Colonic mucosa (tissue), 4 donors: ENCODE measurements at regions not wholly inside any gene's neighbourhood (a gene's known extent, or its start where the extent isn't known, plus 50 kb on each side); places are given as distances from the start of the nearest gene placed in this dataset.

ENCODE experiments used
- DNase-seq: peaks from one replicate; pipeline ENCODE4 v3.0.0-alpha.2; 2020
- H3K27ac ChIP-seq: fragments of 200-600 bp; one replicate; pipeline ENCODE4 v1.8.0; 2021
- H3K27me3 ChIP-seq: fragments of 200-600 bp; one replicate; pipeline ENCODE4 v1.8.0; 2021
- H3K36me3 ChIP-seq: fragments of 200-600 bp; one replicate; pipeline ENCODE4 v1.8.0; 2021
- H3K4me1 ChIP-seq: fragments of 200-600 bp; one replicate; pipeline ENCODE4 v1.8.0; 2021; ENCODE audit warnings: mild to moderate bottlenecking
- H3K4me3 ChIP-seq: fragments of 200-600 bp; one replicate; pipeline ENCODE4 v1.8.0; 2021
- H3K9ac ChIP-seq, 2 donors: one replicate each; pipeline ENCODE4 v1.7.0; 2013; ENCODE audit warnings: control low read depth in 2 of 2, low read depth in 2 of 2, low read length in 2 of 2
- H3K9me3 ChIP-seq: fragments of 200-600 bp; one replicate; pipeline ENCODE4 v1.8.0; 2021
- intact Hi-C: fragments of 100-400 bp; cut with DNase I; formaldehyde crosslinking; loops from one replicate; pipeline ENCODE4 v1.14.1; 2022
- TF ChIP-seq, protein P1 (sequence below): fragments of 200-600 bp; IDR thresholded peaks from one replicate; pipeline ENCODE4 v1.8.0; 2022; ENCODE audit warnings: antibody characterized with exemption, mild to moderate bottlenecking
- donor health status: healthy.
- donor health status: DM: no; HTN: no; CAD: no.
- donor health status: DM: no; HTN: no; CAD: no.

DNA sequence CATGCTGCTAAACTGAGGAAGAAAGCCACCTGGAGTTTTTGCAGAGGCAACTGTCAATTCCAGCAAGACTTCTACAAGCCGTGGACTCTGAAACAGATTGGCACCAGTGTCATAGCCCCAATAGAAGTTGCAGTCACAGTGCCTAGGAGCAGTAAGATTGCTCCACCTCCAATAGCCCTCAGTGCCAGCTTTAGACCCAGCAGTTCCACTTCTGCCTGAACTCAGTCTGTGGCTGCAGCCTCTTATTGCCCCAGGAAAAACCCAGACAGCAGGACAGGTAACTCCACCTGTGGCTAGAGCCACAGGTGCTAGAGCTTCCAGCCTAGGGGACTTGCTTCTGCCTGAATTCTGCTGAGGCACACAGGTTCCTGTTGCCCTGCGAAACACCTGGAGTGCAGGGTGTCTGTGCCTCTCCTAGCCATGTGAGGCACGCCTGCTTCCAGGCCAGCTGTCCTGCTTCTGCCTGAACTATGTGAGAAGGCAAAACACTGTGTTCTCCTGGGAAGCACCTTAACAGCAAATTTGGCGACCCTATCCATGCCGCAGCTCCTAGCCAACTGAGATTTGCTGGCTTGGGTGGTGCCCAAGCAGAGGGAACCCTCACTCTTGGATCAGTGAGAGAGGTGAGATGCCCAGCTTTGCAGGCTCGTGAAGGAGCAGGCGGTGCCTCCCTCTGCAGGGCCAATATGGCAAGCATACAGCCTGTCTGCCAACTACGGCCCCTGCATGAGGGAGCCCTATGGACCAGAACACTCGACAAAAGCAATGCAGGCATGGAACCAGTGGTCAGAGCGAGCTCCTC, 607.6 kb downstream of the PCDH17 start:
- intact Hi-C loops: no loop called here
- no peaks in the 10 kb centered on the region for H3K9me3 ChIP-seq
- no peaks in the 10 kb centered on the region for H3K27me3 ChIP-seq
- H3K4me3 ChIP-seq: no peak overlapping the region
- TF ChIP-seq, protein P1, sequence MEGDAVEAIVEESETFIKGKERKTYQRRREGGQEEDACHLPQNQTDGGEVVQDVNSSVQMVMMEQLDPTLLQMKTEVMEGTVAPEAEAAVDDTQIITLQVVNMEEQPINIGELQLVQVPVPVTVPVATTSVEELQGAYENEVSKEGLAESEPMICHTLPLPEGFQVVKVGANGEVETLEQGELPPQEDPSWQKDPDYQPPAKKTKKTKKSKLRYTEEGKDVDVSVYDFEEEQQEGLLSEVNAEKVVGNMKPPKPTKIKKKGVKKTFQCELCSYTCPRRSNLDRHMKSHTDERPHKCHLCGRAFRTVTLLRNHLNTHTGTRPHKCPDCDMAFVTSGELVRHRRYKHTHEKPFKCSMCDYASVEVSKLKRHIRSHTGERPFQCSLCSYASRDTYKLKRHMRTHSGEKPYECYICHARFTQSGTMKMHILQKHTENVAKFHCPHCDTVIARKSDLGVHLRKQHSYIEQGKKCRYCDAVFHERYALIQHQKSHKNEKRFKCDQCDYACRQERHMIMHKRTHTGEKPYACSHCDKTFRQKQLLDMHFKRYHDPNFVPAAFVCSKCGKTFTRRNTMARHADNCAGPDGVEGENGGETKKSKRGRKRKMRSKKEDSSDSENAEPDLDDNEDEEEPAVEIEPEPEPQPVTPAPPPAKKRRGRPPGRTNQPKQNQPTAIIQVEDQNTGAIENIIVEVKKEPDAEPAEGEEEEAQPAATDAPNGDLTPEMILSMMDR: no peak
- DNase-seq: no peak
- no peaks in the 10 kb centered on the region for H3K4me1 ChIP-seq
- H3K36me3 ChIP-seq: no peaks in the 10 kb centered on the region
- H3K9ac ChIP-seq: no peak overlapping the region
- no peak overlapping the region for H3K27ac ChIP-seq

DNA sequence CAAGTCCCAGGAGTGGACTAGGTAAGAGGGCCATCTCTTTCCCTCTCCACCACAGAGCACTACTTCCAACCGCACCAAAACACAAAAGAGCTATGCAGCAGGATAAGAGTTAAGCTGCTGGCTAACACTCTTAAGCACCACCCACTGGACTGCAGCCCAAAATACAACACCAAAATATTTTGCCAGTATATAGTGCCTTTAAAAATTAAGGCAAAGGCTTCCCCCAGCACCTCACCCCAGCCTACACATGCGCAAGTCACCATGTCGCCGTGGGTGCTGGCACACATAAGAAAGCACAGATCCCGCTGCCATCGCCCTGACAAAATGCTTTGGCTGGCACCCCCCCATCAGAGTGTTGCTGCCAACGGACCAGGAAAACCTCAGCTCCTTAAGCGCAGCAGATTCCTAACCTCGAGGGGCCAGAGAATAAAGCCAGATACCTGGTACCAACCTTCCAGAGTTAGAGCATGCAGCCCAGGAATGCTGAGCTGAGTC, 608.3 kb downstream of the PCDH17 start:
- Histone ChIP-seq H3K27me3 (no peaks in the 10 kb centered on the region), H3K9ac (no peak overlapping the region), H3K27ac (no peak overlapping the region), H3K9me3 (no peaks in the 10 kb centered on the region), H3K4me3 (no peak overlapping the region), H3K36me3 (no peaks in the 10 kb centered on the region), H3K4me1 (no peaks in the 10 kb centered on the region)
- TF ChIP-seq, protein P1: no peak
- intact Hi-C loops: no loop called here
- no peak for DNase-seq

DNA sequence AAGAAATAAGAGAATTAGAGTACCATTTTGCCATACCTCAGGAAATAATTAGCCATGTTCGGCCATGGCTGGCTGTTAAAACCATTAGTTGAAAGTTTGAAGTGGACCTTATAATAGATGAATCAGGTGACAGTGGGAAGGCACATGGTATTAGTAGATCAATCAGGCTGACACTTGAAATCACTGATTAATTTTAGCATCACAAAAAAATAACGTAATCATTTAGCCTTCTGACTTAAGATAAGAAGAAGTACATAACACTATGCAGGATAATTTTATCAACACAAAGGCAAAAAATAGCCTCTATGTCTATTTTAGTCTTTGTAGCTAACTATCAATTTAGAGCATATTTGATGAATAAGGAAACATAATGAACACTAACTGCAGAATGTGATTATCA, 615.5 kb downstream of the PCDH17 start:
- Histone ChIP-seq H3K4me1 (no peaks in the 10 kb centered on the region), H3K27me3 (no peaks in the 10 kb centered on the region), H3K27ac (no peak overlapping the region), H3K4me3 (no peak overlapping the region), H3K36me3 (no peaks in the 10 kb centered on the region), H3K9me3 (no peaks in the 10 kb centered on the region), H3K9ac (no peak overlapping the region)
- TF ChIP-seq, protein P1: no peak
- intact Hi-C loops: no loop called here
- DNase-seq: no peak

DNA sequence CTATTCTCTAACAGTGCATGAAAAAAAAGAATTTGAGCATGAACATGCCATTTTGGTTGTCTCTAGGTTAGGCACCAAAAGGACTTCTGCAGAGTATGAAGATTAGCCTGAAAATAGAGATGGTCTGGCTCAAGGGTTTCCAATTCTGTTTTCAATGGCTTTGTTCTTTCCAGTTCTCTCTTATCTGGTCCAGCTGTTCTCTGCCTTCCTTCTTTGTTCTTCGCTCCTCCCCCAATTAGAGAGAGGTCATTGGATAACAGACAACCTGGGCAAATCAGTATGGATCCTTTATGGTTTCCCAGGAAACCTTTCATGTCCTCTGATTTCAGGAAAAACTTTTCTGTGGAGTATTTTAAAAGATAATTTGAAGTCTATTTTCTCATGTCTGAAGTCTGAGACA, 623.4 kb downstream of the PCDH17 start:
- TF ChIP-seq, protein P1: no peak
- H3K4me3 ChIP-seq: no peak overlapping the region
- DNase-seq: no peak
- H3K27ac ChIP-seq: no peak overlapping the region
- H3K4me1 ChIP-seq: no peaks in the 10 kb centered on the region
- intact Hi-C loops: no loop called here
- no peaks in the 10 kb centered on the region for H3K9me3 ChIP-seq
- no peaks in the 10 kb centered on the region for H3K36me3 ChIP-seq
- no peak overlapping the region for H3K9ac ChIP-seq
- no peaks in the 10 kb centered on the region for H3K27me3 ChIP-seq

DNA sequence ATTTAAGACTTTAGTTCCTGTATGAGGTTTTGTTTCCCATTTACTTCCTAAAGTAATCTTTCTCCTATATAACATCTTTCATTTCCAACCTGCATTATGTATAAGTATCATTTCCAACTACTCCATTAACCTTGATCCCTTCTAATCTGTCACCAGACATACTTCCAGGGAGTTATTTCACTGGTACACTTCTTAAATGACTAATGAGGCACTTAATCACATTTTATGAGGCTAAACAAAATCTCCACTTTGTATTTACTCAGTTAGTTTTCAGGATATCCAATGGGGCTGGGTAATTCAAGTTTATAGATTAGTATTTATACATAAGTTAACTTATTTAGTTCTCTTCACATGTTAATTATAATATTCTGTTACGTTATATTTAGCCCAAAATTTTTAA, 634.7 kb downstream of the PCDH17 start:
- no peak overlapping the region for H3K9ac ChIP-seq

More for the DNA sequence above, 634.7 kb downstream of the PCDH17 start:
- Histone ChIP-seq H3K4me3 (no peak overlapping the region), H3K27ac (no peak overlapping the region), H3K36me3 (no peaks in the 10 kb centered on the region), H3K4me1 (no peaks in the 10 kb centered on the region), H3K27me3 (no peaks in the 10 kb centered on the region), H3K9me3 (no peaks in the 10 kb centered on the region)
- intact Hi-C loops: no loop called here
- TF ChIP-seq, protein P1: no peak
- no peak for DNase-seq
